Naive thymus-derived CD4-positive, alpha-beta T cell (primary cell): ENCODE measurements at regions not wholly inside any gene's neighbourhood (a gene's known extent, or its start where the extent isn't known, plus 50 kb on each side); places are given as distances from the start of the nearest gene placed in this dataset.

Experiments
- ATAC-seq: fragments of 150-1000 bp; cut with Tn5 transposase; 2 replicates; pipeline ENCODE4 v1.10.0; 2021; ENCODE audit warnings: mild to moderate bottlenecking, moderate library complexity
- CTCF ChIA-PET: fragments of 350-600 bp; sonication (Branson Sonifier 250); formaldehyde crosslinking; loops from one replicate; lab custom pipeline; 2021; ENCODE audit warnings: antibody characterized with exemption; lab: Charles Lee
- POLR2A ChIA-PET: fragments of 350-600 bp; sonication (Branson Sonifier 250); formaldehyde crosslinking; loops from one replicate; lab custom pipeline; 2021; ENCODE audit warnings: antibody characterized with exemption, inconsistent platforms; lab: Charles Lee
- DNase-seq, 9 donors: peaks; one replicate each; pipeline versions ENCODE4 v3.0.0 to v3.0.0-alpha.2; 2020 to 2022; ENCODE audit warnings: mixed read lengths in 1 of 9
- H3K27ac ChIP-seq: one replicate; pipeline ENCODE4 v1.7.0; 2013; ENCODE audit warnings: mild to moderate bottlenecking, low read depth, low read length, moderate library complexity
- H3K27me3 ChIP-seq, 2 donors: one replicate each; pipeline ENCODE4 v1.7.0; 2013; ENCODE audit warnings: low read length in 2 of 2, mild to moderate bottlenecking in 2 of 2, moderate library complexity in 2 of 2; ENCODE audit not compliant: control insufficient read depth in 2 of 2, insufficient read depth in 2 of 2
- H3K36me3 ChIP-seq, 3 experiments: 1 replicate in 2 of 3; 2 replicates in 1 of 3; pipeline ENCODE4 v1.7.0; 2013; ENCODE audit warnings: low read length in 3 of 3, mild to moderate bottlenecking in 3 of 3, moderate library complexity in 1 of 3; ENCODE audit not compliant: insufficient read depth in 3 of 3, control insufficient read depth in 2 of 3
- H3K4me1 ChIP-seq, 2 donors: one replicate each; pipeline ENCODE4 v1.7.0; 2013; ENCODE audit warnings: low read length in 2 of 2, mild to moderate bottlenecking in 2 of 2, moderate library complexity in 1 of 2; ENCODE audit not compliant: control insufficient read depth in 2 of 2, insufficient read depth in 2 of 2
- H3K4me3 ChIP-seq: 2 replicates; pipeline ENCODE4 v1.7.0; 2013; ENCODE audit warnings: mild to moderate bottlenecking, low read length
- H3K9me3 ChIP-seq, 3 experiments: 1 replicate in 2 of 3; 2 replicates in 1 of 3; pipeline ENCODE4 v1.7.0; 2013; ENCODE audit warnings: low read length in 3 of 3; ENCODE audit not compliant: control insufficient read depth in 2 of 3
- H3K27ac Mint-ChIP-seq, 9 donors: one replicate each; pipeline ENCODE4 v1.8.0; 2020 to 2022; ENCODE audit warnings: mixed read lengths in 9 of 9, mild to moderate bottlenecking in 8 of 9, moderate library complexity in 5 of 9, inconsistent platforms in 2 of 9
- H3K27me3 Mint-ChIP-seq, 5 donors: one replicate each; pipeline ENCODE4 v1.8.0; 2021 to 2022; ENCODE audit warnings: mixed read lengths in 5 of 5, mild to moderate bottlenecking in 1 of 5
- H3K36me3 Mint-ChIP-seq, 5 donors: one replicate each; pipeline ENCODE4 v1.8.0; 2020 to 2022; ENCODE audit warnings: mixed read lengths in 5 of 5, mild to moderate bottlenecking in 3 of 5, inconsistent platforms in 1 of 5
- H3K4me1 Mint-ChIP-seq, 7 donors: one replicate each; pipeline ENCODE4 v1.8.0; 2020 to 2022; ENCODE audit warnings: mixed read lengths in 7 of 7, mild to moderate bottlenecking in 3 of 7, inconsistent platforms in 1 of 7
- H3K4me3 Mint-ChIP-seq, 10 donors: one replicate each; pipeline ENCODE4 v1.8.0; 2020 to 2022; ENCODE audit warnings: mild to moderate bottlenecking in 10 of 10, mixed read lengths in 10 of 10, moderate library complexity in 6 of 10, inconsistent platforms in 2 of 10
- H3K9me3 Mint-ChIP-seq, 11 donors: one replicate each; pipeline ENCODE4 v1.8.0; 2020 to 2022; ENCODE audit warnings: mixed read lengths in 11 of 11, mild to moderate bottlenecking in 4 of 11, inconsistent platforms in 1 of 11, moderate library complexity in 1 of 11
- intact Hi-C, 2 donors: fragments of 100-400 bp; cut with micrococcal nuclease; formaldehyde crosslinking; loops; one replicate each; pipeline ENCODE4 v1.15.1; 2023

- Mint-ChIP-seq H3K27me3 (no peaks in the 10 kb centered on the region), H3K4me1 (no peaks in the 10 kb centered on the region), H3K9me3 (peaks cover 0 to 6% (median 1%) of the 10 kb centered on the region in 11 donors), H3K36me3 (no peaks in the 10 kb centered on the region), H3K27ac (no peak overlapping the region), H3K4me3 (no peak overlapping the region)
- ATAC-seq (no peak), DNase-seq (no peak)
- POLR2A ChIA-PET = no interaction called here
- H3K4me3 ChIP-seq = no peak overlapping the region
- H3K27ac ChIP-seq = no peak overlapping the region
- no peaks in the 10 kb centered on the region for H3K9me3 ChIP-seq
- H3K27me3 ChIP-seq = no peaks in the 10 kb centered on the region
- intact Hi-C loops = no loop called here
- H3K36me3 ChIP-seq = no peaks in the 10 kb centered on the region
- CTCF ChIA-PET = no interaction called here
- H3K4me1 ChIP-seq = no peaks in the 10 kb centered on the region
These were observed 651.1 kb upstream of the TBX3 start for GRCh38 chr12:115335048-115335447.

GRCh38 chr12:115332945-115333344 lies 649.0 kb upstream of the TBX3 start:
- no peaks in the 10 kb centered on the region for H3K36me3 ChIP-seq
- intact Hi-C loops = no loop called here
- no peak for DNase-seq
- H3K9me3 Mint-ChIP-seq = peaks cover 0 to 10% (median 3%) of the 10 kb centered on the region in 11 donors
- no peaks in the 10 kb centered on the region for H3K27me3 Mint-ChIP-seq
- H3K4me1 Mint-ChIP-seq = no peaks in the 10 kb centered on the region
- POLR2A ChIA-PET = no interaction called here
- no peaks in the 10 kb centered on the region for H3K4me1 ChIP-seq
- no peak overlapping the region for H3K4me3 Mint-ChIP-seq
- no peak overlapping the region for H3K27ac ChIP-seq
- H3K9me3 ChIP-seq = no peaks in the 10 kb centered on the region
- H3K4me3 ChIP-seq = no peak overlapping the region
- no peaks in the 10 kb centered on the region for H3K27me3 ChIP-seq
- no peaks in the 10 kb centered on the region for H3K36me3 Mint-ChIP-seq
- CTCF ChIA-PET = no interaction called here
- H3K27ac Mint-ChIP-seq = no peak overlapping the region
- no peak for ATAC-seq

DNA sequence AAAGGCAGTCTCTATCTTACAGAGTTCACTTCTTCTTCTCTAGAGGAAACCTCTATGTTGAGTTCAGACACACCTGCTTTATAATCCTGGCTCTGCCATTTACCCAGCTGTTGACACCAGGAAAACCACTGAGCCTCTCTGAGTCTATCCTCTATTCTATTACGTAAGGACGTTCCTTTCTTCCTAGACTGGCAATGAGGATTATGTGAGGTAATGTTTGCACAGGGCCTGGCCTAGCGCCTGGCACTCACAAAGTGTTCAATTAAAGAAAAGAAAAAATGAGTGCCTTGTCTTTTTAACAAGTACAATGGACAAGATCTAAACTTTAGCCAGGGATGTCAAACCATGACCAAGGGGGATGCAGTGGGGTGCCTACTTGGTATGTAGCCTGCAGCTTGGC lies 641.9 kb upstream of the TBX3 start:
- intact Hi-C loops = no loop called here
- Histone ChIP-seq H3K27me3 (no peaks in the 10 kb centered on the region), H3K27ac (no peak overlapping the region), H3K9me3 (no peaks in the 10 kb centered on the region), H3K4me1 (no peaks in the 10 kb centered on the region), H3K36me3 (no peaks in the 10 kb centered on the region), H3K4me3 (no peak overlapping the region)
- Mint-ChIP-seq H3K4me1 (no peaks in the 10 kb centered on the region), H3K36me3 (peaks cover 0 to 5% (median 0%) of the 10 kb centered on the region in 5 donors), H3K27ac (no peak overlapping the region), H3K27me3 (no peaks in the 10 kb centered on the region), H3K4me3 (no peak overlapping the region), H3K9me3 (peaks cover 0 to 21% (median 9%) of the 10 kb centered on the region in 11 donors)
- ATAC-seq (no peak), DNase-seq (no peak)
- POLR2A ChIA-PET = no interaction called here
- CTCF ChIA-PET = no interaction called here

DNA sequence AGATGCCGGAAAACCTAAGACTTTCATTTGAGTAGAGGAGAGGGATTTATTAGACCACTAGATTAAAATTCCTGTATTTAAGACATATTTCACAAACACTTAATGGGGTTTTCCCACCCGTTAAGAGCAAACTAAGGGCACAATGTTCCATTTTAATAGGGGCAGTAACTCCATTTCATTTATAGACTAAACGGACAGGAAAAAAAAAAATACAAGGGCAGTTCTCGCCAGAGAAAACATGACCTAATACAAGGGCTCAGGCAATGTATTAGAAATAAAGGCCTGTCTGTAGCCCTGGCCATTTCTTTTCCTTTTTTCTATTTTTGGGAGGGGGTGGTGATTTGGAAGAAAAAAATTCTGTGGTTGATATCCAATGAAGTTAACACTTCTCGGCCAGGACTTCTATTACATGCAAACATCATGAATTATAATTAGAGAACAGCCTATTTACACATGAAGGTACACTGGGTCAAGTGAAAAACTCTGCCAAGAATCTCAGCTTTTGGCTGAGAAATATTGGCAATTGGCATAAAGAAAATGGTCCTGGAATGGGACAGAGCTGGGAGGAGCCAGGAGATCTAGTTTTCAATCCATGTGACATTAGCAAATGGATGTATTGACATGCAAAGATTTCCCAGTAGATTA lies 641.1 kb upstream of the TBX3 start:
- H3K27me3 ChIP-seq = no peaks in the 10 kb centered on the region
- no peak overlapping the region for H3K27ac ChIP-seq
- ATAC-seq (no peak), DNase-seq (no peak)
- Mint-ChIP-seq H3K27me3 (no peaks in the 10 kb centered on the region), H3K4me3 (no peak overlapping the region), H3K27ac (no peak overlapping the region), H3K4me1 (no peaks in the 10 kb centered on the region), H3K9me3 (peaks cover 0 to 21% (median 10%) of the 10 kb centered on the region in 11 donors), H3K36me3 (peaks cover 0 to 5% (median 0%) of the 10 kb centered on the region in 5 donors)
- no peaks in the 10 kb centered on the region for H3K9me3 ChIP-seq
- no peaks in the 10 kb centered on the region for H3K4me1 ChIP-seq
- intact Hi-C loops = no loop called here
- H3K36me3 ChIP-seq = no peaks in the 10 kb centered on the region
- CTCF ChIA-PET = no interaction called here
- no peak overlapping the region for H3K4me3 ChIP-seq
- POLR2A ChIA-PET = no interaction called here

DNA sequence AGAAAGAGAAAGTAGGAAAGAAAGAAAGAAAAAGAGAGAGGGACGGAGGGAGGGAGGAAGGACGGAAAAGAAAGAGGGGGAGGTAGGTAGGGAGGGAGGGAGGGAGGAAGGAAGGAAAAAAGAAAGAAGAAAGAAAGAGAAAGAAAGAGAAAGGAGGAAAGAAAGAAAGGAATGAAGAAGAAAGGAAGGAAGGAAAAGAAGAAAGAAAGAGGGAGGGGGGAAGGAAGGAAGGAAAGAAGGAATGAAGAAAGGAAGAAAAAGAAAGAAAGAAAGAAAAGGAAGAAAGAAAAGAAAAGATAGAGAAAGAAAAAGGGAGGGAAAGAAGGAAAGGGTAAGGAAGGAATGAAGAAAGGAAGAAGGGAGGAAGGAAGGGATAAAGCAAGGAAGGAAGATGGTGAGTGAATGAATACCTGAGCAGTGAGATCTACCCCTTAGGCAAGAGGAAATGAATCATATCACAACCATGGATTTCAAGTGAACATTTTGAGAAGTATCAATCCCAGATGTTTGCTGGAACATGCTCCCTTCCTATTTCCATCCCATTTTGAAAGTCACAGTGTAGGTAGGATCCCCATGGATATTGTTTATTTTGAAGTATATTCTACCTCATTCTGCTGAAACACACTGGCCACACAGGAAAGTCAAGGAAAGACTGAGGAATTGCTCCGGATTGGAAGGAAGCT lies 639.4 kb upstream of the TBX3 start:
- H3K4me1 Mint-ChIP-seq = no peaks in the 10 kb centered on the region
- H3K27me3 Mint-ChIP-seq = no peaks in the 10 kb centered on the region
- Histone ChIP-seq H3K36me3 (no peaks in the 10 kb centered on the region), H3K27me3 (no peaks in the 10 kb centered on the region), H3K4me1 (no peaks in the 10 kb centered on the region), H3K4me3 (no peak overlapping the region), H3K9me3 (no peaks in the 10 kb centered on the region), H3K27ac (no peak overlapping the region)
- intact Hi-C loops = no loop called here
- ChIA-PET CTCF (no interaction called here), POLR2A (no interaction called here)
- no peak overlapping the region for H3K27ac Mint-ChIP-seq
- H3K4me3 Mint-ChIP-seq = no peak overlapping the region
- DNase-seq = no peak
- peaks cover 0 to 5% (median 0%) of the 10 kb centered on the region in 5 donors for H3K36me3 Mint-ChIP-seq
- no peak for ATAC-seq
- H3K9me3 Mint-ChIP-seq = peaks cover 0 to 18% (median 8%) of the 10 kb centered on the region in 11 donors

DNA sequence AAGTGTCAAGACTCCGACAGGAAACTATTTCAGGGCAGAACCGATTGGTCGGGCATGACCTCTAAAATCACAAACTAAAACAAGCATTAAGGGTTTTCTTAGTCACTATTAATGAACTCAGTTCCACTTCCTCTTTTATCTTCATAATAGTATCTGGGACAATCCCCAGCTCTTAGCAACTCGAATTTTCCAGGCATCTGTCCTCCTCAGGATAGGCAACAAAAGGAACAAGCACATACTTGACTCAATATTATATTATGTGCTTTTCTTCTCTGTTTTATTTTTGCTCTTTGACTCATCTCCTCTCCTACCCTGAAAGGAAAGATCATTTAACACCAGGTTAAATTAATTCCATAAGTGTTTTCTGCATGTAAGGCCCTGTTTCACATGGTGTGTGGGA lies 638.3 kb upstream of the TBX3 start:
- Mint-ChIP-seq H3K27me3 (no peaks in the 10 kb centered on the region), H3K27ac (no peak overlapping the region), H3K36me3 (peaks cover 0 to 5% (median 0%) of the 10 kb centered on the region in 5 donors), H3K9me3 (peaks cover 0 to 18% (median 7%) of the 10 kb centered on the region in 11 donors), H3K4me3 (no peak overlapping the region), H3K4me1 (no peaks in the 10 kb centered on the region)
- Histone ChIP-seq H3K36me3 (no peaks in the 10 kb centered on the region), H3K4me1 (no peaks in the 10 kb centered on the region), H3K4me3 (no peak overlapping the region), H3K9me3 (no peaks in the 10 kb centered on the region), H3K27ac (no peak overlapping the region), H3K27me3 (no peaks in the 10 kb centered on the region)
- ChIA-PET POLR2A (no interaction called here), CTCF (no interaction called here)
- intact Hi-C loops = no loop called here
- no peak for DNase-seq
- ATAC-seq = no peak

DNA sequence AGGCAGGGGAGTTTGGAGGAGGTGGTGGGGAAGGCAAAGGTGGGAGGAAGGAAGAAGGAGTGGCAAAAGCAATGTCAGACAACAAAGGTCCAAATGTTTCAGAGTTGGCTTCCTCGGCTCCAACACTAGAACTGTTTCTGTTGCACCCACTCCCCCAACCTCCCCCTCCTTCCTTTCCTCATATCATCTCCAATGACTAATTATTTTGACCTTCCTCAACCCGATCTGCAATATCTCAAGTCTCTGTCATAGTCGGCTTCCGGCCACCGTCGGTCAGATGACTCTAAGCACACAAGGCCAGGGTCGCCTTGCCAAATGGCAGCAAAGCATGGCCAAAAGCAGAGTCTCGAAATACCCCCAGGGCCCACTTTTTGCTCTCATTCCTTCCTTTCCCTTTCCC lies 637.0 kb upstream of the TBX3 start:
- H3K4me1 ChIP-seq = no peaks in the 10 kb centered on the region
- H3K27me3 ChIP-seq = no peaks in the 10 kb centered on the region
- DNase-seq (no peak), ATAC-seq (no peak)
- H3K27ac ChIP-seq = no peak overlapping the region
- Mint-ChIP-seq H3K4me3 (no peak overlapping the region), H3K36me3 (peaks cover 0 to 5% (median 0%) of the 10 kb centered on the region in 5 donors), H3K27ac (no peak overlapping the region), H3K4me1 (no peaks in the 10 kb centered on the region), H3K27me3 (no peaks in the 10 kb centered on the region), H3K9me3 (peaks cover 0 to 18% (median 8%) of the 10 kb centered on the region in 11 donors)
- intact Hi-C loops = no loop called here
- no peak overlapping the region for H3K4me3 ChIP-seq
- ChIA-PET POLR2A (no interaction called here), CTCF (no interaction called here)
- no peaks in the 10 kb centered on the region for H3K36me3 ChIP-seq
- no peaks in the 10 kb centered on the region for H3K9me3 ChIP-seq
